ENCODE measurements at regions not wholly inside any gene's neighbourhood (a gene's known extent, or its start where the extent isn't known, plus 50 kb on each side); places are given as distances from the start of the nearest gene placed in this dataset.

GRCh38 chr4:60750962-60751361, 449.2 kb upstream of the ADGRL3 start:
- TF ChIP-seq EGR1 (IDR thresholded peaks at IDR 0.05) (no peak), CREB1 (IDR thresholded peaks at IDR 0.05; ENCODE audit: low read depth) (no peak), TEAD4 (IDR thresholded peaks at IDR 0.05) (no peak), NFIC (IDR thresholded peaks at IDR 0.05) (no peak), REST (IDR thresholded peaks at IDR 0.05; ENCODE audit: low read depth) (no peak), TAF1 (IDR thresholded peaks at IDR 0.05; ENCODE audit: low read depth) (no peak), EP300 (IDR thresholded peaks at IDR 0.05; ENCODE audit: borderline replicate concordance) (no peak)

All from Ishikawa (cell line).